ENCODE measurements at regions not wholly inside any gene's neighbourhood (a gene's known extent, or its start where the extent isn't known, plus 50 kb on each side); places are given as distances from the start of the nearest gene placed in this dataset.

GRCh38 chr11:80282643-80283042, 841.8 kb upstream of the TENM4 start:
- TF ChIP-seq CTCF (IDR thresholded peaks at IDR 0.05 in 4 of 5, conservative IDR thresholded peaks at IDR 0.05 in 1 of 5) (no peak), POLR2A (IDR thresholded peaks at IDR 0.05) (no peak)

Measured in gastrocnemius medialis (tissue), 4 donors.